Activated CD8-positive, alpha-beta memory T cell treated with anti-CD3 and anti-CD28 coated beads, Interleukin-2, amount 50 U/mL, for 4 hours (primary cell): ENCODE measurements at regions not wholly inside any gene's neighbourhood (a gene's known extent, or its start where the extent isn't known, plus 50 kb on each side); places are given as distances from the start of the nearest gene placed in this dataset.

Source experiments
- DNase-seq: peaks from one replicate; pipeline ENCODE4 v3.0.0-alpha.2; 2020

GRCh38 chr4:38567457-38567856, 96.5 kb upstream of the KLF3 start:
- DNase-seq = no peak

DNA sequence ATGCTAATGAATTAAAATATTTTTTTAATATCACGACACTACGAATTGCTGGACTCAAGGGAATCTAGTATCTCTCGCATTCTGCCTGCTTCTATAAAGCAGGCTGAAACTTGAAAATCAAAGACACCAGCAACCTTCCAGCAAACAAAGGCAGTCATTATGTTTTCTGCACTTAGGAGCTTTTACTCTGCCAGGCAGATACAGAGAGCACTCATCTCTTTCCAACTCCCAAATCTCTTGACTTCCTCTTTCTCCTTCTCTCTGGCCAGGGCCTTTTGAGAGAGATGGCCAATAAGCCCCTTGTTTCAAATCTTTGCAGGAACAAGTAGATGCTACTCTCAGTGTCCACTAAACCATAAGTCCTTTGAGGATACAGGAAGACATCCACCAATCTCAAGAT, 95.2 kb upstream of the KLF3 start:
- DNase-seq = no peak

GRCh38 chr4:38570647-38571276, 93.2 kb upstream of the KLF3 start:
- no peak for DNase-seq

- DNase-seq = no peak
Observed at GRCh38 chr4:38572793-38573192, 91.2 kb upstream of the KLF3 start.

DNA sequence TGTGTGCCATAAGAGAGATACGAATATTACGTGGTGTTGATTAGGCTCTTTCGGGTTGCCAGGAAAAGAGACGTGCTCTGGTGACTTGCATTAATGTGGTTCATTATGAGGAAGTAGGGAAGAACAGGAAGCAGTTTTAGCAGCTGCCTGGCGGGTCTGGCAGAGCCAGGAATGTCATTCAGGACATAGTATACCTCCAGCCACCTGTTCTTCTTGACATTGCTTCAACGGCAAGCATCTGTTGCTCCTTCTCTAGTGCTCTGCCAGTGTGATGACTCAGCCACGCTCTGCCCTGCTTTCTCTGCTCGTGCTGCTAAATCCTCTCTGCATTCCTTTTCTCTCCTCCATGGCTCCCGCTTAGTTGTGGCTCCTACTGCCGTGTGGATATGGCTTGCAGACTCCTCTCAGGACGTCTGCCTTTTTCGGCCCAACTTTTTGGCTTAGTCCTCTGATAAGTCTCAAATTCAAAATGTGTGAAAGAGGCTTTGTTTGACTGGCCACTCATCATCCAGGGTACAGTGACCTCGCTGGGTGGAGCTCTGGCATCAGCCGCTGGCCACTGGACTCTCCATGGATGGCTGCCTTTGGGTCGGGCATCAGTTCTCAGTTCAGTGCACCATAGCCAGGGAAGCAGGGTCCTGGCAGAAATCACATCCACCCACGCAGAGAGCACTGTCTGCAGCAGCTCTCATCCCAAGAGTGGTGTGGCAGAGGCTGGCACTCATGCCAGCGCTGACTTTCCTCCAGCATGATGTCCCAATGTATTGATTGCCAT, 89.3 kb upstream of the KLF3 start:
- DNase-seq = no peak

DNA sequence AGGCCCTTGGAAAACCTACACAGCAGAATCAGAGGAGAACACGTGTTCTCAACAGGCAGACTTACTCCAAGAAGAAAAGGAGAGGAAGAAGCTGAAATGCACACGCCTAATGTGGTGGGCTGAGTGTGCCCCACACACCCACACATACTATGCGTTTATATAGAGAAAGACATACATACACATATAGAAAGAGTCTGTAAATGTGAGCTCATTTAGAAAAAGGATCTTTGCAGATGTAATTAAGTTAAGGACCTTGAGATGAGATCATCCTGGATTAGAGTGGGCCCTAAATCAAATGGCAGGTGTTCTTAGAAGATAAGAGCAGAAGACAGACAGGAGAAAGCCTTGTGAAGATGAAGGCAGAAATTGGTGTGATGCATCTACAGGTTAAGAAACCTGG, 87.2 kb upstream of the KLF3 start:
- DNase-seq = no peak

DNA sequence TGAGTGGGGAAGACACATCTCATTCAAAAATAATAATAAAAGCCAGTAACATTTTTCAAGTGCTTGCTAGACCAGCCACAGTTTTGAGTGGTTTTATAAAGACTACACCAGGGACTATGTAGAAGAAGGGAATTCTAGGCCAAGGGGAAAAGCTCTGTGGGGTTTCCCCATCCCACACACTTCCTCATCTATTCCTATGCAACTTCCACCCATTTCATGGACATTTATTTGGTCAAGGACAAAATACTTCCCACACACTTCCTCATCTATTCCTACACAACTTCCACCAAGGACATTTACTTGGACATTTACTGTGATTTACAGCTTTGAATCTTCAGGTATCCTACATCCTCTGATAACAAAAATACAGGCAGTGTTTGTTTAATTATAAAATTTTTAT, 86.5 kb upstream of the KLF3 start:
- DNase-seq = no peak

- no peak for DNase-seq
Observed at GRCh38 chr4:38581426-38582106, 82.4 kb upstream of the KLF3 start.

GRCh38 chr4:38582445-38582844, 81.6 kb upstream of the KLF3 start:
- no peak for DNase-seq

DNA sequence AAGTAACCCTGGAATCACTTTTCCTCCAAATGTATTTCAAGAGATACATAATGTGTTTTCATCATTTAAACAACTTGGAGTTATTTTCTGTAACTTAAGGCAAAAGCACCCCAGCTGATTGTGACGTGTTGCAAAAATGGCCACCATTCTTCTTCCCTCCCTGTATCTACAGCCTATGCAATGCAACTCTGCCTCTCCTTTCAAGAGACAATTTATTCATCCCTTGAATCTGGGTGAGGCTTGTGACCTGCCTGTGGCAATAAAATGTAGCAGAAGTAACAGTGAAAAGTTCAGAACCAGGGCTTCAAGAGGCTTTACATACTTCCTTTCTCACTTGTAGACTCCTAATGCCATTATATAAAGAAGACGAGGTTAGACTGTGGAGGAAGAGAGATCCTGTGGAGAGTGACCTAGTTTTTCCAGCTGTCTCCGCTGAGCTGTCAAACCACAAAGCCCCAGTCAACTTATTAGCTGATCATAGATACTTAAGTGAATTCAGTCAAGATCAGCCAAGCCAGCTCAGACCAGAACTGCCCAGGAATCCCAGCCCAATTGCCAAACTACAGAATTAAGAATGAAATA, 81.0 kb upstream of the KLF3 start:
- DNase-seq = no peak

- DNase-seq = no peak
Observed at GRCh38 chr4:38585871-38586270, 78.1 kb upstream of the KLF3 start.

DNA sequence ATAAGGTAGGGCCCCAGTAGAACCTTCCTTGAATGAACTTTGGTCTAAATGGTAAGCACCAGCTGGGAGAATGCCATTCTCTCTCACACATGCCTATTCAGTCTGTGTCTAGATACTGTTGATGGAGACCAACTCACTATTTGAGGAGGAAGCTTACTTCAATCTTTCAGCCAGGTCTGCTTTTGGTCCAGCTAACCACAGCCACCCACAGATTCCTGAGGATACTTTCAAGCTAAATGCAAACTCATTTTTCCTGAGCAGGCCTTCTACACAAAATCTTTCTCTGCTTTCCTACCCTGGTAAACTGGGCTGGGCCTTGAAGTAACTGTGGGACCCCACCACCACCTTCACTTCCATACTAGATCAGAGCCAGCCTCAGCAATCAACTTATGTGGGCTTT, 76.9 kb upstream of the KLF3 start:
- no peak for DNase-seq

DNA sequence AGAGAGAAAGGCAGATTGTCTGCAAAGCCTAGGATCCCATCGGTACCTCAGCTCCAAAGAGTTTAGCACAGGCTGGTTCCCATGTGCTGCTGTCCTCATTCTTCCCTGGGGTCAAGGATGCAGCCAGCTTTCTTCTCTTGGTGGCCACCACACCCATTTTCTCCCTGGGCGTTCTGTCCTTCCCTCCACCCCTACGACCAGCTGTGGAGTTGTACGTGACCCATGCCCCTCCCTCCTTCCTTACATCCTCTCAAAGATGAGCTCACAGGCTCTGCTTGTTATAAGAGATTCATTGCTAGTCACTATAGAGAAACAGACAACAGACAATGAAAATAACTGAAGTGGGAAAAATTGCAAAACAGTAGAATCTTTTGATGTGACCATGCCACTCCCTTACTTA, 74.0 kb upstream of the KLF3 start:
- DNase-seq = no peak

DNA sequence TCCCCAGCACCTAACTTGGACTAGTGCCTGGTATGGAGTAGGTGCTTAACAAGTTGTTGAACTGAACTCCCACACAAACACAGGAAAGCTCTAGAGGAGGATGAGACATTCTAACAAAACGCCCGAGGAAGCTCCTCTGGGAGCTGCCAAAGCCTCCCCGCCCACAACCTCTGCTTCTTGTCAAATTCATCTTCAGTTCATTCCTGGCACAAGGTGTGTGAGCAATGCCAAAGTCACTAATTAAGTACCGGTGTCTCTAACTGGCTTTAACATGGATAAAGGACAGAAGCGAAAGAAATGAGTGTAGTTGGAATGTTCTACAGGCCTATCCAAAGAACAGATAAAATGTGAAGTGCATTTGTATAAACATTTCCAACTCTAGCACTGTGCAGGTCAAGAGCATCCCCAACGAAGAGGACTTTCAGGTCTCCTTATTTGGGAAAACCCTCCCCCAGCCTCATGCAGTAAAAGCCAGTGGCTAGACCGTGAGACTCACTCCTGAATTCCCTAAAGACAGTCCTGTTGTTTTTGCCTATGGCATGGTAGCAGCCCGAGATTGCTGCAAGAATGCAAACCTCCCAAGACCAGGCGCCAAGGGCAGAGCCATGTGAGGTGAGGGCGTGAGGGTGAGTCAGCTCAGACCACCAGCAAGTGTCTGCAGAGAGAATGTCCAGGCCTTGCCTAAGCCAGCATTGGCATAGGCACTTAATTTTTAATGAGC, 72.2 kb upstream of the KLF3 start:
- no peak for DNase-seq

DNA sequence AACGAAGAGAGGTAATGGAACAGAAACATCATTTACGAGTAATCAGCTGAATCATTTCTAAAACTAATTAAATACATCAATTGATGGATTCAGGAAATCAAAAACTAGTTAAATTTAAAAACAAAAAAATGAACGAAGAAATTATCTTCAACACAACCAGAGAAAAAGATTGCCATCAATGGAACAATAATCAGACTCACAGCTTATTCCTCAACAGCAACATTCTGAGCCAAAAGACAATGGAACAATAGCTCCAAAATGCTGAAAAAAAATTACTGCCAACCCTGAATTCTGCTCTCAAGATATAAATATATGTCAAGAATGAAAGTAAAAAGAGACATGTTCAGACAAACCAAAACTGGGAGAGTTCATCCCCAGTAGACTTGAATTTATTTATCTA, 65.5 kb upstream of the KLF3 start:
- no peak for DNase-seq

- no peak for DNase-seq
Observed at GRCh38 chr4:38600575-38600974, 63.4 kb upstream of the KLF3 start.

DNA sequence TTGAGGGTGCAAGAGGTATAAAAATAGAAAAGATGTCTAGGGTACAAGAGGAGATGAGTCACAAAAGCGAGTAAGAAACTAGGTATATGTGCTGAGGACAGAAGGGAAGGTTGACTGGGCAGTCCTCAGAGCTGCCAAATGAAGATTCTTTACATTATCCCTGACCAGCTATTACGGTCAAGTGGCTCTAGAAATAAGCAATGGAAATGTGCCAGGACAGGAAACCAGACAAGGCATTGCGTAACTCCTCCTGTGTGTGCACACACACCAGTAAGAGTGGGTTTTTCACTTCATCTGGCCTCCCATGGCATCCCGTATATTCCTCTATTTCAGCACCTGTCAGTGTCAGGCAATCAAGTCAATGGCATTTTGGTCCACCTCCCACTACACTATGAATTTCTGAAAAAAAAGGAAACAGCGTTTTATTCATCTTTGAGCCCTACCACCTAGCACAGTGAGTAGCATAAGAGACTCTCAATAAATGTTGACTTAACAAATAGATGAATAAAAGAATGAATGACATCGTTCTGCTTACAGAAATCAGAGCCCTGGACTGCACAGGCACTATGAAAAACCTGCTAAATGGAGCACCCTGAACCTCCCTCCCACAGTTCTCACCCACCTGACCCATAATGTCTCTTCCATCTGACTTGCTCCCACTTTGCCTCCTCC, 62.6 kb upstream of the KLF3 start:
- DNase-seq = no peak

GRCh38 chr4:38601916-38602291, 62.1 kb upstream of the KLF3 start:
- DNase-seq = no peak

DNA sequence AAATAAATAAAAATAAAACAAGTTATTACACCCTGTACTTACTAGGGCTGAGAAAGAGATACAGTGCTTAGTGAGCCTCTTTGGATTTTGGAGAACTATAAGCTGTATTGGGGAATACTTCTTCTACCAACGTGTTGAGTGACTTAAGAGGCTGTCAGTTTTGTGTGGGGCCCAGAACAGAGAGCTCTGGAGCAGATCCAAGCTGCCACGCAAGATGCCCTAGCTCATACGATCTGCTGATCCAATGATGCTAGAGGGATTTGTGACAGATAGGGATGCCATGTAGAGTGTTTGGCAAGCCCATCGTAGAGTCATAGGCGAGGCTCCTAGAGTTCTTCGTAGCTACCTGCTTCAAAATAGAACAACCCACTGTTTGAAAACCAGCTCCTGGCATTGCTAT, 60.3 kb upstream of the KLF3 start:
- no peak for DNase-seq

- no peak for DNase-seq
Observed at GRCh38 chr4:38605181-38605752, 58.7 kb upstream of the KLF3 start.

DNA sequence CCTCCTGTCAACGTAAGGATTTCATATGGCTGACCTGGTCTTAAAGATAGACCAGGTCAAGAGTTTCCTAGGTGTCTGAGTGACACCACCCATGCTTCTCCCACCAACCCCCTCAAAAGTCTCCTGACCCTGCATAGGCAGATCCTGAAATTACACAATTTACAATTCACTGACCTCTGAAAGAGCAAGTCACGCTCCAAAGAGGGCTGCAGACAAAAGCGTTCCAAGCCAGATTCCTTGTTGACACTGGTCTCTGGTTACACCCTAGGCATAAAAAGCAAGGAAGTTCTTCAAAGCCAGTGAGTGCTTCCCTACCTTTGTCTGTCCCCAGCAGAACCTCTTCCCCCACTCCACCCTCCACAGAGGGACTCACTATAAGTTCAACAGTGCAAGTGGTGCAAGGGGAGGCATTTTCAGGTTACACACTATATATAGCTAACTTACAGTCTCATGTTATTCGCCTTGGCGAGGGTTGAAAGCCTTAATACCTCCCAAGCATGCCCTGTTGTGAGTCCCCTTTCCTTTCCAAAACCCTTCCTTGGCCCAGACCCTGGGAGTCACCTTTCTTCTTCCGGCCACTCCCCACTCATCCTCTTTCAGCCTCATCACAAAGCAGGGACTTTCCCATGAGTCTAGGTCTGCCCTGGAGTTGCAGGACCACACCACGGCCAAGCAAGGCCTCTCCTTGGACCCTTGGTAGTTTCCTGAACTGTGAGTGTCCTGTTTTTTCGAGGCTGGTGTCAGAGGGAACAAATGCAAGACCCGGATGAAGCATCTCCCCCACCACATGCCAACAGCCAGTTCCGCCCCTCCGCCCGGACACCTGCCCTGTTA, 58.0 kb upstream of the KLF3 start:
- DNase-seq = no peak

GRCh38 chr4:38606587-38606905, 57.5 kb upstream of the KLF3 start:
- DNase-seq = no peak
